HG03064 (cell line): ENCODE measurements at regions not wholly inside any gene's neighbourhood (a gene's known extent, or its start where the extent isn't known, plus 50 kb on each side); places are given as distances from the start of the nearest gene placed in this dataset.

ENCODE experiments used
- ATAC-seq: cut with Tn5 transposase; IDR thresholded peaks from one replicate; pipeline ENCODE4 v1.9.1; 2021; ENCODE audit warnings: low read depth; ENCODE audit not compliant: unreplicated experiment

- ATAC-seq: no peak
Measured at GRCh38 chr9:81741103-81741502, 51.8 kb upstream of the TLE1 start.

GRCh38 chr9:81748091-81748490 lies 58.7 kb upstream of the TLE1 start:
- ATAC-seq: no peak

- no peak for ATAC-seq
Measured at GRCh38 chr9:81753436-81753835, 64.1 kb upstream of the TLE1 start.

- ATAC-seq: no peak
Measured at GRCh38 chr9:81754245-81754644, 64.9 kb upstream of the TLE1 start.

DNA sequence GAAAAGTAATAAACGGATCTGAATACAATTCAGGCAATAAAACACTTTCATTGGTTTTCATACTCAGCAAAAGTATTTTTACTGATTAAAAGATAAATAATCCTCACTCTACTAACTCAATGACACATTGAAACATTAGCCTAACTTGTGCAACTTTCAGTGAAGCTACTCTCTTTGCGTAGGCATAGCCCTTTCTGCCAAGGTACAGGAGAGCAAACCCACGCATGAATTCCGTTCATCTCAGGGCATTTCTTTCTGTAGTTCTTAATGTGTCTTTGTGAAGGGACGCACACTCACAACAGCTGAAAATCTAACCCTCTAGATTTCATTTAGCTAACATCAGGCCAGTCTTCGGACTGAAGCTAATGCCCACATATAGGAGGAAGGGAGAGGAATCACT lies 66.4 kb upstream of the TLE1 start:
- no peak for ATAC-seq

- ATAC-seq: no peak
Measured at GRCh38 chr9:81756561-81756960, 67.2 kb upstream of the TLE1 start.

GRCh38 chr9:81758123-81758797 lies 68.9 kb upstream of the TLE1 start:
- no peak for ATAC-seq

DNA sequence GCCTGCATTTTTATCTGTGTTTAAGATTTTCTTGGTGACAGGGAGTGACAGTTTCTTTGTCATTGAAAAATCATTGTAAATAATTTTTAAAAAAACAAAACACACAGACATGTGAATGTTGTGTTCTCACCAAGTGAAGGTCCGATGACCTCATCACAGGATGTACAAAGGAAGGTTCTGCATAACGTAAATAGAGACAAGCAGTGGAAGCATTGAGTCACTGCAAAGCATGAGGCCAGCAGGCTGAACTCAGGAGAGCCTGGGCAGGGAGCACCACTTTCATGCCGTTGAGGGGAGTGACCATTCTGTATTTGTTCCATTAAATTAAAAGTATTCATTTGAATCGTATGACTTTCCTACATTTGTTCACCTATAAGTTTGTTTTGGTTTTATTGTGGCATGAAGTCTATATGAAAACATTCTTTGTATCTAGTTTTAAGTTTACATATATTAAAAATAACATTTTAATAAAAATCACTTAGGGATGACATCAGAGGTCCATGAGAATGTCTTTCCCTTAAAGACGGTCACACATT lies 70.4 kb upstream of the TLE1 start:
- ATAC-seq: no peak

- no peak for ATAC-seq
Measured at GRCh38 chr9:81767921-81768320, 78.6 kb upstream of the TLE1 start.

DNA sequence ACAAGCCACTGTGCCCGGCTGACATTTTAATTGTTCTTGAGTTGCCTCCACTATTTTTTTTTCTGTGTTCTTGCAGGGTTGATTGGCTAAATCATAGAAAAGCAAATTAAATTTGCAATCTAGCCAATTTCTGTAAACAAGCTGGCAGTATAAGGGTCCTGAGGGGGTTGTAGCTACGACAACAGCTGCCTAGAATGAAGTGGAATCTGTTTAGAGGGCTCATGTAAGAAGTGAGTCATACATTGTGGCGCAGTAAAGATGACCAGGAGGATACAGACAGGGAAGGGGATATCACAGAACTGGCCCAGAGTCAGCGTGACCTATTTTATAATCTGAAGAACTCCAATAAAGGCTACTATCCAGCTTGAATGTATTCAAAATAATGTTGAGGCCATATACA lies 82.2 kb upstream of the TLE1 start:
- no peak for ATAC-seq

- no peak for ATAC-seq
Measured at GRCh38 chr9:81772144-81772543, 82.8 kb upstream of the TLE1 start.

DNA sequence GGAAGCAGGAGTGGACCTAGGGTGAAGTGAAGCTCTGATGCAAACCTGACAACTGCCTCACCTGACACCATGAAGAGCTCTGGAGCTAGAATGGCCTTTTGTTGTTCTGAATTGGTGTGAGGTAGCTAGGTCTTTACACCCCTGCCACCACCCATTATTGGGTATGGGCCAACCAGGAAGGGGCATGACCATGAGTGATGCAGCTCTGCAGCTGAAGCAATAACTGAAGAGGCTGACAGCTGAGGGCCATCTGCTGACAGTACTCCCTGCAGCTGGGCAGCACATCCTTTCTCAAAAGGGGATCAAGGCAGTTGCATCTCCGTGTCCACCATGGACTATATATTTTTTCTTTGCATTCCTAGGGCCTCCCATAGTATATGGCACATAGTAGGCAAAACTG lies 87.0 kb upstream of the TLE1 start:
- ATAC-seq: no peak

- ATAC-seq: no peak
Measured at GRCh38 chr9:81776834-81777233, 87.5 kb upstream of the TLE1 start.

DNA sequence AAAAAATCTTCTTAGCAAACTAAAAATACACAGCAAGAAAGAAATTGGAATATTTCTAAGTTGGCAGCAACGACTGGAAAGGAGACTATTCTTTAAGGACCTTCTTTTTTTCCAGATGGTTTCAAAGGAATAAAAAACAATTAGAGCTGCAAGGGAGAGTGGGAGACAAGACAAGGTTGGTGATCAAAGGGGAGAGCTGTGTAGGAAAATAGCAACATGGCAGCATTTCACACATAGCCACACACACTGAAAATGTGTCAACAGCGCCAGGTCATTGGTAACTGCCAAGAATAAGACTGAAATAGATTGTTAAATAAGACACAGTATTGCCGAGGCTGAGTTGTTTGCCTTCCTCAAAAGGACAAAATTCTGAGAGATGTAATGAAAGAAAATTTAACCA lies 88.1 kb upstream of the TLE1 start:
- ATAC-seq: no peak

GRCh38 chr9:81782313-81782995 lies 93.1 kb upstream of the TLE1 start:
- no peak for ATAC-seq

DNA sequence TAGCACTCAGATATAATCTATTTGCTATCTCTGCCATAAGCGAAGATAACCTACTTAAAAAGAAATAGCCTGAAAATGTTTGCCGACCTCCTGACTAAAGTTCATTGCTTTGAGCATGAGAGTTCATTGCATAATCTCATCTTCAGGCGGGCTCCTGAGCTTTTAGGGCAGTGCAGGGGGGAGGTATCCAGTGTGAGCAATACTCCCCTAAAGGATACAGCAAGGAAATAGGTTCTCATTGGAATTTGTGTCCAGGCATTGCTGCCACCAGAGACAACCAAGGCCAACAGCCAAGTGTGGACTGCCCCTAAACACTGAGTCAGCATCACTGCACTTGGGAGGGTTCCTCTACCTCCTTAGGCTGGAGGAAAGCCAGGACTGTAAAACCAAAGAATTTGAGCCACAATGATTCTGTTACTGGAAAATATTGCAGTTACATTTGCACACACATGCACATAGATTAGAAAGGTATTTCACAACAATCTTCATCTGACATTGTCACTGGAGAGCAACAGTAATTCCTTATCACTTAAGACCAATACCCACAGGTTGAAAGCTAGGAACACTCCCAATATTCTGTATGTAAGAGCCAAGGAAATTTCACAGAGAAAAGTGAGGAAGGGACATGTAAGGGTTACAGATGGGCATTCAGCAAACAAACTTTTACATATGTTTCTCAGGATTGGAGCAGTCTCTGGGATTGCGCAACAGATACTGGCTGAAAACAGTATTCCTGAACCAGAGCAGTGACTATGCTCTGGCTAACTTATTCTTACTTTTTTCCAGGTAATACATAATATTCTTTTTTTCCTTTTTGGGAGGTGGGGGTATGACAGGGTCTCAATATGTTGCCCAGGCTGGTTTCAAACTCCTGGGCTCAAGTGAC lies 98.6 kb upstream of the TLE1 start:
- no peak for ATAC-seq

DNA sequence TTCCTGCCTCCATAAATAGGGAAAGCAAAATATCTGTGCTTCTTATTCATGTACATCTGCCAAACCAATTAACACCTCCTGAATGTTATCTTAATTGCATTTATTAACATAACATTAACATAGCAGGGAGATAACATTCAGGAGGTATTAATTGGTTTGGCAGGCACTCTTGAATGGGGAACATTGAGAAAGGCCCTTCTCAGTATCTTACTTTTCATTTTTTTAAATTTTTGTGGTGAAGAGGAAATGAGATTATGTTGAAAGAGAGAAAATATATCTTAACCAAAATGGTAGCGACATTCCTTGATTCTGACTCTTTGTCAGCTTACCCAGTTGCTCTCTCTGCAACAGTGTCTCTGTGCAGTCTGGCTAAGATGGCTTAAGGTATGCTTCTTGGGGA lies 100.4 kb upstream of the TLE1 start:
- no peak for ATAC-seq

DNA sequence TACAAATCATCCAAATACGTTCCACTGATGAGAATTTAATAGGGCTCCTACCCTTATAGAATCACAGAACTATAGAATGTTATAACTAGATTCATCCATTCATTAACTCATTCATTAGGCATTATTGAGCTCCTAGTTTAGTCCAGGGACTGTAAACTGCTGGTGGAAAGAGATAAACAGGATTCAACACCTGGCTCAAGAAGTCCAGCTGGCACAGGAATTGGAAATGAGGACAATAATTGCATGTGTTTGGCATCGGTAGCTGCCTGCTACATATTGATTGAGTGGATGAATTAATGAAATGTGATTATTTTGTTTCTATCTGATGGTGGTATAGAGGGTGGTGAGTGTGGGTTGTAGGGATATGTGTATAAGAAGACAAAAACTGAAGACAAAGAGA lies 100.8 kb upstream of the TLE1 start:
- no peak for ATAC-seq

DNA sequence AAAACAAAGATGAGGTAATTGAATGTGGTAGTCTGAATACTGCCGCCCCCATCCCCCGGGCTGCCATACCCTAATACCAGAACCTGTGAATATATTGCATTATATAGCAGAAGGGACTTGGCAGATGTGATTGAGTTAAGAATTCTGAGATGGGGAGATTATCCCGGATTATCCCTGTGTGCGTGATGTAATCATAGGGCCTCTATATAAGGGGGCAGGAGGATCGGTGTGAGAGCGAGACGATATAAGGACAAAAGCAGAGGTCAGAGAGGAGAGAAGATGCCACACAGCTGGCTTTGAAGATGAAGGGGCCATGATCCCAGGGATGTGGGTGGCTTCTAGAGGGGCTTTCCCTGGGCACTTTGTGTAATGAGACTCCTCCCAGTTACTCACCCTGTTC lies 101.7 kb upstream of the TLE1 start:
- ATAC-seq: no peak

DNA sequence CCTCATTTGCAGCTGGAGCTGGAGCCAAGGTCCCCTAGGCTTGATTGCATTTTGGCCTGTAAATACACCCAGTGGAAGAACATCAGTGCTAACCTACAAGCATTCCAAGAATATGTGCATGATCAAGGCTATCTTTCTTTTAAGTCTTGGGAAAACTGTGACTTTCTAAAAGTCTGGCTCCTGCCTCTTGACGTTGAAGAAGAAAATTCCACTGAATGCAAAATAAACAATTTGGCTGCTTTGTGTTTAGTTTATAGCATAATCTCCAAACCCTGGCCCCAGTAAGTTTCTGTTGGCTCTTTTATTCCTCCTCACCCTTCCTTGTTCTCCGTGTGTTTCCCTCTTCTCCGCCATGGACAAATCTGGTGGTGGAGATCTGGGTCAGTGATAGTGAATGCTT lies 109.3 kb upstream of the TLE1 start:
- no peak for ATAC-seq

DNA sequence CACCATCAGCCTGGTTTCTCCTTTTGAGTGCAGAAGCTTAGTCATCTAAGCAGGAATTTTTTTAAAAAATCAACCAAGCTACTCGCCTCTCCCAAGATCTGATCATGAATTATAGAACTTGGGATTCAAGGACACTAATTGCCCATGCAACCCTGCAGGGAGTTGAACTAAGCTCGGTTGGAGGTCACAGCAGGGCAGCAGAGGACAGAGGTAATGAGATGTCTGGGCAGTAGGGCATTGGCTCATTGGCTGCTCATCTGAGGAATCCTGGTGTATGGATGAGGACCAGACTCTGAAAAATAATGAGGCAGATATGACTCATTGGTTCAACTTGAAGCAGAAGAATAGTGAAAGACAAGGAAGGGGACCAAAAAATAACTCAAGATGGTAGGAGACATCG lies 111.8 kb upstream of the TLE1 start:
- ATAC-seq: no peak
